ENCODE measurements at regions not wholly inside any gene's neighbourhood (a gene's known extent, or its start where the extent isn't known, plus 50 kb on each side); places are given as distances from the start of the nearest gene placed in this dataset.
A peak's percentile ranks its signal among the peaks of the same experiment; 100 is the strongest.

DNA sequence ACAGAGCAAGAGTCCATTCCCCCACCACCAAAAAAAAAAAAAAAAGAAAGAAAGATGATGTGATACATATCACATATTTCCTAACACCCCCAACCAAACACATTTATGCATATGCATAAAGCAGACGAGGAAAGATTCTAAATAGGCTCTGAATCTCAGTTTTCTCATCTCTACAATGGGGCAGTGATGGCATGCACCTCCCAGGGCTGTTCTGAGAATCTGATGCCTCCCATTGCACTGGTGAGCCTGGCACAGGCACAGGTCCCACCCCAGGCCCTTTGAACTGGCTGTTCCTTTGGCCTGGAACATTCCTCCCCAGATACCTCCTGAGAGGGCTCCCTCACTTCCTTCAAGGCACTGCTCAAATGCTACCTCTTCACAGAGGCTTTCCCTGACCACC is 116.5 kb downstream of the C9orf50 start:
- no peak for DNase-seq

- DNase-seq, result no peak
These were observed 119.1 kb downstream of the C9orf50 start for GRCh38 chr9:129501771-129502319.

GRCh38 chr9:129500863-129501770 is 119.8 kb downstream of the C9orf50 start:
- no peak for DNase-seq

DNA sequence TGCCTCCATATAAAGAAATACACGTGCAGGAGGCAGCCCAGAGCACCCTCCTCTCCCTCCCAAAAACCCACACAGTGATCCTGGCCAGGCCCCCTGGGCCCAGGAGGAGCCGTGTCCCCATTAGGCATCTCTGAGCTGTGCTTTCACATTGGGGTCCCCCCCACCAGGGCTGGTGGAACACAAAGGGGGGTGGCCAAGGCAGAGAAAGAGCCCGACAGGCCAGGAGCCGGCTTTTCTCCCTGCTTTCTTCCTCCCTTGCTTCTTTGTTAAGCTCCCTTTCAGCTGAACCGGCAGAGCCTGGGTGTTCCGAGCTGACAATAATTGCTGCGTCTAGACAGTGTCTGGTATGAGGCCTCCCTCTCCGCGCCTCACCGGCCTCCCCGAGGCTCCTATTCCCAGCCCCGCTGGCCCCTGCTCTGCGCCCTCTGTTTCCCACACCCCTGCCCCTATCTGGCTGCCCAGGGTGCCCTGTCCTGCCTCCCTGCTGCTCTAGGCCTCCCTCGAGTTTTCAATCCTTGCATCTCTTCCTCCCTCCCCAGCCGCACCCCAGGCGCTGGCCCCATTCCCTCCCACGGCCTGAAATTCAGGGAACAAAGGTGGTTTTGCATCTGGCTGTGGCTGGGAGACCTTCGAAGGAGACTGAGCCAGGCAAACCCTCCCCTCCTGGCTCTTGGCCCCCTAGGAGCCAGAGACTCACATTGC is 120.6 kb downstream of the C9orf50 start:
- DNase-seq, result no peak

- no peak for DNase-seq
These were observed 122.2 kb downstream of the C9orf50 start for GRCh38 chr9:129498451-129499384.

- no peak for DNase-seq
These were observed 123.0 kb downstream of the C9orf50 start for GRCh38 chr9:129497813-129498450.

DNA sequence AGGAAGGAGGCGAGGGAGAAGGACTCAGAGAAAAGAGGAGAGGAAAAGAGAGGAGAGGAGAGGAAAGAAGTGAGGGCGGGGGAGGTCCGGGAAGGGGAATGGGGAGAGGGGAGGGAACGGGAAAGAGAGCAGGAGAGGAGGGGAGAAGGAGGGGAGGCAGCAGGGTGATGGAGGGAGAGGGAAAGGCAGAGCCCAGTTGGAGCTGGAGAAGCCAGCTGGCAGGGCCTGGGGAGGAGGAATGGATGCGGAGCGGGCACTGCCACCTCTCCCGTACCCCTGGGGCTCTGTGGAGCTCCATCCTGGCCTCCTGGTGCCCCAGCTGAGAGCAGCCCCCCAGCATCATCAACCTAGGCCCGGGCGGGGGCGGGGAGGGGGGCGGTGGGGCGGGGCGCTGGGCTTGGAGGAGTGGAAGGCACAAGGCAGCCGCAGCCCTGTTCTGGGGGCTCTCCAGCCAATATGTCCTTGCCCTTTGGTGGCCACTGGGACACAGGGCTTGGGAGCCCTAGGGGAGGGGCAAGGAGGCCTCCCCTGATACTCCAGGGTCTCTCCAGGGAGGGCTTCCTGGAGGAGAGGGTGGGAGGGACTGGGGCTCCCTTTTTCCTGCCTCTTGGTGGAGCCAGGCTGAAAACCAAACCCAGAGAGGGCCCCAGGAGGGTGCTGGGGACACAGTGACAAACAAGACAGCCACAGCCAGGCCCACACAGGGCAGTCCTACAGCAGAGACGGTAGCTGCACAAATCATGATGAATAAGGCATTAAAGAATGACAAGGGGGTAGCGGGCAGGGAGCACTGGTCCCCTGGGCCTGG is 123.7 kb downstream of the C9orf50 start:
- DNase-seq, result no peak

GRCh38 chr9:129496473-129497004 is 124.4 kb downstream of the C9orf50 start:
- DNase-seq, result no peak

- peak; percentile 58 for DNase-seq
These were observed 125.1 kb downstream of the C9orf50 start for GRCh38 chr9:129495620-129496472.

DNA sequence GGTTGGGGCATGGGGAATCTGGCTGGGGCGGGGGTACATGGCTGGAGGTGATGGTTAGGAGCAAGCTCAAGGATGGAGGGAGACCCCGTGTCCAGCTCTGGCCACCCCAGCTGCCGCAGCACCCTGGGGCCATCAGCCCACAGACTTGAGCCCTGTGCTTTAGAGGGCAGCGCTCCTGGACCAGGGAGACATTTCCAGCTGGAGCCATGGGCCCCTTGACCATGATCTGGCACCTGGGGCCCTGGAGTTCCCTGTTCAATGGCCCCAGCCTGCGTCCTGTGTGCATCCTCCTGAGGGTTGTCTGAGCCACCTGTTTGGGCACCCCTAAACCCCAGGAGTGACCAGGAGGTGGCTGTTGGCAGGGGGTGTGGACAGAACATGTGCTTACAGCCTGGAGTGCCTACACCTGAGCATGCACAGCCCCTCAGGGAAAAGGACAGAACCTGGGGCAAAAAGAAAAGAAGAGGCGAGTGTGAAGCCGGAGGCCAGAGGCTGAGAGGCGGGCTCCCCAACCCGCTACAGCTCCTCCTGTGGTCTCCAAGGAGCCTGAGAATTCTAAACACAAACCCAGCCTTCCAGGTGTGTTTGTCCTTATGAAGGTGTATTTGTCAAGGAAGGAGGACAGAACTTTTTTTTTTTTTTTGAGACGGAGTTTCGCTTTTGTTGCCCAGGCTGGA is 126.7 kb downstream of the C9orf50 start:
- no peak for DNase-seq

- DNase-seq, result no peak
These were observed 127.2 kb downstream of the C9orf50 start for GRCh38 chr9:129493706-129494047.

DNA sequence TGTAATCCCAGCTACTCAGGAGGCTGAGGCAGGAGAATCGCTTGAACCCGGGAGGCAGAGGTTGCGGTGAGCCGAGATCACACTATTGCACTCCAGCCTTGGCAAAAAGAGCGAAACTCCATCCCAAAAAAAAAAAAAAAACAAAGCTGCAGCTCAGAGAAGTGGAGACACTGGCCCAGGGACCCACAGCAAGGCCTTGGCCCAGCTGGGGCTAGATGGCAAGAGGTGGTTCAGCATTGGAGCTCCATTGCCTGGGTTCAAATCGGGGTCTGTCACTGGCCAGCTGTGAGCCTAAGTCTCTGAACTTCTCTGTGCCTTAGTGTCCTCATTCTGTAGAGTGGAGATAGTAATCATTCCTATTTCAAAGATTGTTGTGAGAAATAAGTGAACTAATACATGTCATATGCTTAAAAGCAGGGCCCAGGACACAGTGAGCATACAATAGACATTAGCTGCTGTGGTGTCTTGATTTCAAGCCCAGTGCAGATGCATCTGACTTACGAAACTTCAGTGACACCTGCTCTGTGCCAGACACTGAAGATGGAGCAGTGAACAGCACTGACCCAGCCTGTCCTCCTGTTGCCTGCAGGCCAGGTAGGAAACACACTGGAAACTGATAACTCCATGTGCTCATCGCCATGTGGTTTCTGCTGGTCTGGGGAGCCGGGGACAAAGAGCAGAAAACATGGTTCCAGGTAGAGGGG is 127.7 kb downstream of the C9orf50 start:
- DNase-seq, result no peak

DNA sequence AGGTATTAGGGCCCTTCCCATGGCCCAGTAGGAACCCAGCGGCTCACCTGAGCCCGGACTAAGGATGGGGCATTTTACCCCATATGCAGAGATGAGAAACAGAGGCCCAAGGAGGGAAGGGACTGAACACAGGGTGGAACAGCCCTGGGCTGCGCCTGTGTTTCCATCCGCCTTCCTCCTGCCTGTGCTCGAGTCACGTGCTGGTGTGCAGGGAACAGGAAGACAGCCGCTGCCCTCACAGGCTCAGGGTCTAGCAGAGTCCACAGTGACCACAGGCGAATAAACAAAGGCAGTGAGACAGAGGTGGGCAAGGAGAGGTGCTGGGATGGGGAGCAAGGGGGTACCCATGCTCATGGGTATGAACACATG is 129.4 kb downstream of the C9orf50 start:
- DNase-seq, result no peak

- DNase-seq, result no peak
These were observed 130.1 kb downstream of the C9orf50 start for GRCh38 chr9:129490583-129491486.

DNA sequence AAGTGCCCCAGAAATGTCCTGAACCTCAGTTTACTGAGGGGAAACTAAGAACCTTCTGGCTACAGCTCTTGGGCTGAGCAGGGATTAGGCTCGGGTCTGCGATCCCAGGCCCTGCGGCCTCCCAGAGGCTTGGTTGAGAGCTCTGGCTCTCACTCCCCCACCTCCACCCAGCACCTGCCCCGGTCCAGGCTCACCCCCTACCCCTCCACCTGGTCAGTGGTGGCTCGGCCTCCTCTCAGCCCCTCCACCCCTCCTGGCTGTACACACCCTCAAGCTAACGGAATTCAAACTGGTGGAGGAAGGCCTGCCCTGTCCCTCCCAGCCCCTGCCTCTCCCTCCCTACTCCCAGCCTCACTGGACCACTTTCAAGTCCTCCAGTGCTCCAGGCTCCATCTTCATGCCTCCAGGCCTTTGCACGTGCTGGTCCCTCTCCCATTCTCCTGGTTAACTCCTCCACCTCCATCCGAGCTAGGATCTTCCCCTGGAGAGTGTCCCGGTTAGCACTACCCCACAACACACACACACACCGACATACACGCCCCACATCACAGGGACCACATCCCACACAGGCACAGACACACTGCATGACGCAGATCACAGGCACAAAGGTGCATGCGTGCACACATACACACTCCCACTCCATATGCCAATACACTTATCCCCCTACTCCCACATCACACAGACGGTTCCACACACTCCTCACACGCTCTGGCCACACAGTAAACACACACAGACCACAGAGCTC is 130.9 kb downstream of the C9orf50 start:
- no peak for DNase-seq

- no peak for DNase-seq
These were observed 133.0 kb downstream of the C9orf50 start for GRCh38 chr9:129487658-129488483.
